ENCODE measurements at regions not wholly inside any gene's neighbourhood (a gene's known extent, or its start where the extent isn't known, plus 50 kb on each side); places are given as distances from the start of the nearest gene placed in this dataset.
"Not testable (repeated sequence)": the region's sequence is repeated elsewhere in the genome, so short reads cannot be mapped to it uniquely, and the experiment has no call there.

DNA sequence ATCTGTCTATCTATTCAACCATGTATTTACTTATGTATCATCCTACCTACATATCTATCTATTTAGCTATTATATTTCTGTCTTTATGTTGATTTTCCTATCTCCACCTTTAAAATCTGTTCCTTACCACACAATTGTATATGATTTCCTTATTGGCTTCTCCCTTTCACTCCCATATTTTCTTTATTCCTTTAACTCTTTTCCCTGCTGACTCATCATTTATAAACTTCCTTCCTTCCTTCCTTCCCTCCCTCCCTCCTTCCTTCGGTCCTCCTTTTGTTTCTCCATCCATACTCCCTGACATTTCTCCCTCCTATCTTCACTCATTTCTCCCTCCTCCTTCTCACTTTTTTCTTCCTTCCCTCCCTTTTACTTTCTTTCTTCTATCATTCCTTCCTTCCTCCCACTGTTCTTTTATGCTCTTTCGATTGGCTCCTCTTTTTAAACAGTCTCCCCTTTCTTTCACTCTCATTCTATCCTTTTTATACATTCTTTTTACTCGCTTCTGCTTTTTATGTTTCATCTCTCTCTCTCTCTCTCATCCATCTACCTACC, 100.3 kb downstream of the RBMX2 start:
- H3K4me3 ChIP-seq (ENCODE audit: low read depth, low read length, poor library complexity, severe bottlenecking), result no peak overlapping the region
- intact Hi-C loops (cut with micrococcal nuclease; ENCODE audit: unreplicated experiment), result no loop called here
- no peak overlapping the region for H3K27ac ChIP-seq (ENCODE audit: low read depth, low read length, poor library complexity, severe bottlenecking)
- no peaks in the 10 kb centered on the region for H3K9me3 ChIP-seq (ENCODE audit: low read depth, low read length, poor library complexity, severe bottlenecking)
- TF ChIP-seq, protein P1, sequence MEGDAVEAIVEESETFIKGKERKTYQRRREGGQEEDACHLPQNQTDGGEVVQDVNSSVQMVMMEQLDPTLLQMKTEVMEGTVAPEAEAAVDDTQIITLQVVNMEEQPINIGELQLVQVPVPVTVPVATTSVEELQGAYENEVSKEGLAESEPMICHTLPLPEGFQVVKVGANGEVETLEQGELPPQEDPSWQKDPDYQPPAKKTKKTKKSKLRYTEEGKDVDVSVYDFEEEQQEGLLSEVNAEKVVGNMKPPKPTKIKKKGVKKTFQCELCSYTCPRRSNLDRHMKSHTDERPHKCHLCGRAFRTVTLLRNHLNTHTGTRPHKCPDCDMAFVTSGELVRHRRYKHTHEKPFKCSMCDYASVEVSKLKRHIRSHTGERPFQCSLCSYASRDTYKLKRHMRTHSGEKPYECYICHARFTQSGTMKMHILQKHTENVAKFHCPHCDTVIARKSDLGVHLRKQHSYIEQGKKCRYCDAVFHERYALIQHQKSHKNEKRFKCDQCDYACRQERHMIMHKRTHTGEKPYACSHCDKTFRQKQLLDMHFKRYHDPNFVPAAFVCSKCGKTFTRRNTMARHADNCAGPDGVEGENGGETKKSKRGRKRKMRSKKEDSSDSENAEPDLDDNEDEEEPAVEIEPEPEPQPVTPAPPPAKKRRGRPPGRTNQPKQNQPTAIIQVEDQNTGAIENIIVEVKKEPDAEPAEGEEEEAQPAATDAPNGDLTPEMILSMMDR (conservative IDR thresholded peaks at IDR 0.05; ENCODE audit: low read depth, low read length), result no peak
- no peak for TF ChIP-seq EZH2 (IDR thresholded peaks at IDR 0.05; ENCODE audit: borderline replicate concordance, low read depth, low read length, poor library complexity, severe bottlenecking)
- ChIA-PET POLR2A (ENCODE audit: low non-redundant PET) (no interaction called here), CTCF (no interaction called here)
- peaks cover 5% of the 10 kb centered on the region for H3K27me3 ChIP-seq (replicated peaks; ENCODE audit: insufficient read depth, low read depth, low read length, poor library complexity)
- H3K36me3 ChIP-seq (ENCODE audit: insufficient read depth, low read length, poor library complexity, severe bottlenecking), result no peaks in the 10 kb centered on the region
- no TSS peak for BruUV-seq (replicated peaks)
- H3K4me1 ChIP-seq (ENCODE audit: insufficient read depth, low read length, poor library complexity, severe bottlenecking), result no peaks in the 10 kb centered on the region
- no peak for DNase-seq (ENCODE audit: low spot score)

DNA sequence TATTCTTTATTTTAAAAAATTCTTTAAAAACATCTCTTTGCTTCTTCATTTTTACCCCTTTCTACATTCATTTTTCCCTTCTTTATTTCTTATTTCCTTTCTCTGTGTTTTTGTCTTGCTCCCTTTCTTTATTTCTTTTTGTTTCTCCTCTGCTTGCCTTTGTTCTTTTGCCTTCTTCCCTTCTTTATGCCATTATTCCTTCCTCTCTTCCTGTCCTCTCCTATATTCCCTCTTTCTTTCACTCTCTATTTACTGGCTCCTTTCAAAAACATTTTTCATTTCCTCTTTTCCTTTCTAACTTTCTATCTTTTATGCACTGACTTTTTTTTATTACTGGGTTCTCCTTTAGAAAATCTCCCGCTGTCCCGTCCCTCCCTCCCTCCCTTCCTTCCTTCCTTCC, 102.2 kb downstream of the RBMX2 start:
- BruUV-seq (replicated peaks), result no TSS peak
- Histone ChIP-seq H3K36me3 (ENCODE audit: insufficient read depth, low read length, poor library complexity, severe bottlenecking) (no peaks in the 10 kb centered on the region), H3K4me3 (ENCODE audit: low read depth, low read length, poor library complexity, severe bottlenecking) (no peak overlapping the region), H3K27me3 (replicated peaks; ENCODE audit: insufficient read depth, low read depth, low read length, poor library complexity) (peaks cover 5% of the 10 kb centered on the region), H3K4me1 (ENCODE audit: insufficient read depth, low read length, poor library complexity, severe bottlenecking) (no peaks in the 10 kb centered on the region), H3K27ac (ENCODE audit: low read depth, low read length, poor library complexity, severe bottlenecking) (no peak overlapping the region), H3K9me3 (ENCODE audit: low read depth, low read length, poor library complexity, severe bottlenecking) (no peaks in the 10 kb centered on the region)
- TF ChIP-seq, protein P1 (conservative IDR thresholded peaks at IDR 0.05; ENCODE audit: low read depth, low read length), result no peak
- no peak for TF ChIP-seq EZH2 (IDR thresholded peaks at IDR 0.05; ENCODE audit: borderline replicate concordance, low read depth, low read length, poor library complexity, severe bottlenecking)
- intact Hi-C loops (cut with micrococcal nuclease; ENCODE audit: unreplicated experiment), result no loop called here
- POLR2A ChIA-PET (ENCODE audit: low non-redundant PET), result no interaction called here
- CTCF ChIA-PET, result no interaction called here
- DNase-seq (ENCODE audit: low spot score), result no peak

DNA sequence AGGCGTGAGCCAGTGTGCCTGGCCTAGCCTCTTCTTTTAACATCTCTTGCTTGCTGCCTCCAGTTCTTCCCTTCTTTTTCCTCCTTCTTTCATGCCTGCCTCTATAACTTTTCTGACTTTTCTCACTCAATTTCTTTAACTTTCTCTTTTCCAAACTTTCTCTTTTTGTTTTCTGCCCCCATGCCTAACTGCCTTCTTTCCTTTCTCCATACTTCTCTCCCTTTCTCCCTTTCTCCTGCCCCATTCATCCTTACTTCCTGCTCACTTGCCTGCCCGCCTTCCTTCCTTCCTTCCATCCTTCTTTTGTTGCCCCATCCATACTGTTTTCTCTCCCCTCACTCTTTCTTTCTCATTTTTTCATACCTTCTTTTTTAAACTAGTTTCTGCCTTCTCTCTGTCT, 105.2 kb downstream of the RBMX2 start:
- no peaks in the 10 kb centered on the region for H3K4me1 ChIP-seq (ENCODE audit: insufficient read depth, low read length, poor library complexity, severe bottlenecking)
- POLR2A ChIA-PET (ENCODE audit: low non-redundant PET), result no interaction called here
- H3K4me3 ChIP-seq (ENCODE audit: low read depth, low read length, poor library complexity, severe bottlenecking), result no peak overlapping the region
- intact Hi-C loops (cut with micrococcal nuclease; ENCODE audit: unreplicated experiment), result no loop called here
- TF ChIP-seq, protein P1 (conservative IDR thresholded peaks at IDR 0.05; ENCODE audit: low read depth, low read length), result no peak
- TF ChIP-seq EZH2 (IDR thresholded peaks at IDR 0.05; ENCODE audit: borderline replicate concordance, low read depth, low read length, poor library complexity, severe bottlenecking), result no peak
- H3K27me3 ChIP-seq (replicated peaks; ENCODE audit: insufficient read depth, low read depth, low read length, poor library complexity), result peaks cover 10% of the 10 kb centered on the region
- DNase-seq (ENCODE audit: low spot score), result no peak
- H3K36me3 ChIP-seq (ENCODE audit: insufficient read depth, low read length, poor library complexity, severe bottlenecking), result no peaks in the 10 kb centered on the region
- no TSS peak for BruUV-seq (replicated peaks)
- CTCF ChIA-PET, result no interaction called here
- no peak overlapping the region for H3K27ac ChIP-seq (ENCODE audit: low read depth, low read length, poor library complexity, severe bottlenecking)
- no peaks in the 10 kb centered on the region for H3K9me3 ChIP-seq (ENCODE audit: low read depth, low read length, poor library complexity, severe bottlenecking)

DNA sequence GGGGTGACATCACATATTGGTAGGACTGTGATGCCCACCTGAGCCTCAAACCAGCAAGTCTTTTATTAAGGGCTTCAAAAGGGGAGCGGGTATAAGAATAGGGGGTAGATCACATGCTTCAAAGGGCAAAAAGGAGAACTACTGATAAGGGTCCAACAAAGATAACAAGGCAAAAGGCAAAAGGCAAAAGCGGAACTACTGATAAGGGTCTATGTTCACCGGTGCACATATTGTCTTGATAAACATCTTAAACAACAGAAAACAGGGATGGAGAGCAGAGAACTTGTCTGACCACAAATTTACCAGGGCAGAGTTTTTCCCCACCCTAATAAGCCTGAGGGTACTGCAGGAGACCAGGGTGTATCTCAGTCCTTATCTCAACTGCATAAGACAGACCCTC, 110.7 kb downstream of the RBMX2 start:
- CTCF ChIA-PET; H3K27ac ChIP-seq (ENCODE audit: low read depth, low read length, poor library complexity, severe bottlenecking); DNase-seq (ENCODE audit: low spot score); H3K36me3 ChIP-seq (ENCODE audit: insufficient read depth, low read length, poor library complexity, severe bottlenecking); H3K4me3 ChIP-seq (ENCODE audit: low read depth, low read length, poor library complexity, severe bottlenecking); H3K27me3 ChIP-seq (replicated peaks; ENCODE audit: insufficient read depth, low read depth, low read length, poor library complexity); intact Hi-C loops (cut with micrococcal nuclease; ENCODE audit: unreplicated experiment); H3K4me1 ChIP-seq (ENCODE audit: insufficient read depth, low read length, poor library complexity, severe bottlenecking); H3K9me3 ChIP-seq (ENCODE audit: low read depth, low read length, poor library complexity, severe bottlenecking); BruUV-seq (replicated peaks); POLR2A ChIA-PET (ENCODE audit: low non-redundant PET): not testable (repeated sequence)
